ENCODE measurements at regions not wholly inside any gene's neighbourhood (a gene's known extent, or its start where the extent isn't known, plus 50 kb on each side); places are given as distances from the start of the nearest gene placed in this dataset.

DNA sequence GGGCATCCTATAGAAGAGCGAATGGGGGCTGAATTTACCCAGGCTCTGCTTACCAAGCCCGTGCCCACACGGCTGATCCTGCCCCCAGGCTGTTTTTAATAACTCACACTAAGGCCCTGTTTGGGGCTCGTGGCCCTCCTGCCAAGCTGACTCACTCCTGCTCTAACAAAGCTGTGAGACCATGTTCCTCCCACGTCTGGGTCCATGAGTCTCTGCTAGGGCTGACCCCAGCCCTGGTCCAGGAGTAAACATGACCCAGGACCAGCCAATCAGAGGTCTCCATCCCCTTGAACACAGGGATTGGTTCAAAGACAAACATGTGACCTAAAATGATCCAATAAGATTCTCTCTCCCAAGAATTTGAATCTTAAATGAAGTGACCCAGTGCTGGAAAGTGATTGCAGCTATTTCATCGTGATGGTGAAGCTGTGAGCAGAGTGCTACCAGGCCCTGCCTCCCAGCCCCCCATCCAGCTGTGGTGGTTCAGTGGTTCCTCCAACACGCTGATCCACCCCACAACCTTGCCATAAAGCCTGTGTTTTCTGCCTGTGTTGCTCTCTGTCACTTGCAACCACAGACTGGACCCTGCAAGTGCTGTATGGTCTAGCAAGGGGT lies 57.2 kb downstream of the C16orf82 start:
- DNase-seq (ENCODE audit: low read depth) = no peak

DNA sequence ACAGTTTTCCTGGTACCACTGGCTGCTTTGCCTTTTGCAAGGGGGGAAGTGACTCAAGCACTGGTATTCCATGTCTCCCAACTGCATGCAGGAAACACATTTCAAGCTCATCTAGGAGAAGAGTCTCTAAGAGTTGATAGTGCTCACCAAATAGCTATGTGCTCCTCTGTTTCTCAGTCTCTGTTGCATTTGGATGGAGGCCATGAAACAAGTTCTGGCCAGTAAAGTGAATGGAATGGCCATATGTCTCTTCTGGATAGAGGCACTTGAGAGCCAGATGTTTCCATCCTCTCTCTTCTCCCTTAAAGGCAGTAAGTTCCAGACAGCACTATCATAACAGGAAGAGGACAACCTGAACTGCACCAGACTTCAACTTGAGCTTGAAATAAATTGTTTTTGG lies 60.6 kb downstream of the C16orf82 start:
- peak; percentile 48 for DNase-seq (ENCODE audit: low read depth)

DNA sequence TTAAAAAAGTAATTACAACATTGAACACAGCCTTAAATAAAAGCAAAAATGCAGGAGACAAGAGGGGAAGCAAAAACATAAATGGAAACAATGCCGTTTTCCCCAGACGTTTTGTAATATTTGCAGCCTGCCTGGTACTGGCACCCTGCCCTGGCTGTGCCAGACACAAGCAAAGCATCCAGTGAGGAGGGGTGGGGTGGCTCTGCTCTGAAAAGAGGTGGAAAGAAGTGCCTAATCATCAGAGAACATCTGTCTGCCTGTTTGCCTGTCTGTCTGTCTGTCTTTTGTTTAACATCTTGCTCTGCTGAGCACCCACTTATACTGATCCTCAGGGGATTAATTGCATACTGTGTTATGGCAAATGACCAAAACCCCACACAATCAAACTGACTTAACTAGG lies 62.7 kb downstream of the C16orf82 start:
- DNase-seq (ENCODE audit: low read depth) = no peak

DNA sequence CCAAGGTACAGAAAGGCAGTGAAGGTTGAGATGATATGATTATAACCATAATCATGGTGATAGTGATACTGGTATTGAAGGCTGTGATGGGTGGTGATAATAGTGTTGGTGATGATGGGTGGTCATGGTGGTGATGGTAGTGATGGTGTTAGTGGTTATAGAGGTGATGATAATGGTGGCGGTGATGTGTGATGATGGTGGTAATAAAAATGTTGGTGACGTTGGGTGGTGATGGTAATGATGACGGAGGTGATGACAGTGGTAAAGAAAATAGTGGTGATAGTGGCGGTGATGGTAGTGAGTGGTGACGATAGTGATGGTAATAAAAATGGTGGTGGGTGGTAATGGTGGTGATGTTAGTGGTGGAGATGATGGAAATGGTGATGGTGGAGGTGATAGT lies 65.1 kb upstream of the KDM8 start:
- DNase-seq (ENCODE audit: low read depth) = no peak

DNA sequence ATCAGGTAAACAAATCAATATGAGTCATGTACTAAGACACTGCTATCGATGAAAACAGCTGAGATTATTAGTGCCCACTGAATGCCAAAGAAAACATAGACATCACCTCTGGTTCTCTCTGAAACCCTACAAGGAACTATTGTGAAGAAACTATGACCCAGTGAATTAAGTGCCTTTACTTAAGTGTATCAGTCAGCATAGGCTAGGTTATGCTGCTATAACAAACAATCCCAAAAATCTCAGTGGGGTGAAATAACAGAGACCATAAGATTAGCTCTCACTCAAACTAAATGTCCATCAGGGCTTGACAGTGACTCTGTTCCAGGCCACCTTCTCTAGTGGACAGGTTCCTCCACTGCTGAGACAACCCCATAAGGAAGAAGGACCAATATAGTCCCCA lies 57.7 kb upstream of the KDM8 start:
- DNase-seq (ENCODE audit: low read depth) = no peak

DNA sequence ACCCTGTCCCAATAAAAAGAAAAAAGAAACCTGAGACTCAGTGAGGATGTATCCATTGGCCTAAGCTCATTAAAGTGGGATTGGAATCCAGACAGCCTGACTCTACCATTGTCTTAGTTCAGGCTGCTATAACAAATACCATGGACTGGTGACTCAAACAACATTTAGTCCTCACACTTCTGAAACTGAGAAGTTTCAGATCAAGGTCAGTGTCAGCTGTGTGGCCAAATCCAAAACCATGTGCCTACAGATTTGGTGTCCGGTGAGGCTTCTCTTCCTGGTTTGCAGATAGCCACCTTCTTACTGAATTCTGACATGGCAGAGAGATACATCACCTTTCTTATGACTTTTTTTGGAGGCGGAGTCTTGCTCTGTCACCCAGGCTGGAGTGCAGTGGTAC lies 53.3 kb upstream of the KDM8 start:
- DNase-seq (ENCODE audit: low read depth) = no peak

DNA sequence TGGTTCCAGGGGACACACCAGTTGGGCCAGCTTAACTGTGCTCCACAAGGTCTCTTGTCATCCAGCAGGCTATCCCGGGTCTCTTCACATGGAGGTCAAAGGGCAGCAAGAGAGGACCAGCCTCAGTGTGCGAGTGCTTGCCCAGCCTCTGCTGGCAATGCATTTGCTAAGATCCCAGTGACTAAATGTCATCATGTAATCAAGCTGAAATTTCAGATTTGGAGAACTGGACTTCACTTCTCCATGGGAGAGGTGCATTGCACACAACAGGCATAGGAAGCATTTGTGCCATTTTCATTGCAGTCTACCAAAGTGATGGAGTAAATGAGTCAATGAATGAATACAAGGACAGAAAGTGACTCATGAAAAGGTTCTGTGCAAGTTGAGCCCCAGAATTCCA lies 51.2 kb upstream of the KDM8 start:
- no peak for DNase-seq (ENCODE audit: low read depth)

DNA sequence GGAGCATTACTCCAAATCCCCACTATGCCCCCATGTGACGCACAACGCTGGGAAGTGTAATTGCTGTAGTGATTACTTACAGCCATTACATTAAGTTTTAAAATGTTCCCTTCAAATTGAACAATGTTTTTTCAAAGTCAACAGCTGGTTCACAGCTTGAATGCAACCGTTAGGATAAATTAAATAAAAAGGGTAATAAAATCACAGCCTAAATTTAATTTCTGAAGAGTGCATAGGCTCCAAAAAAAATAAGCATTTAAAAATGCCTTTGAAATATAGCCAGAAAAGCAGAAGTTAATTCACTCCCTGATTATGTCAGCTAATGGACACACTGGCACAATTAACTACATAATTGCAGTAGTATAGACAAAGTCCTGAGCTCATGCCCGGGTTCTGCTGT lies 50.5 kb upstream of the KDM8 start:
- no peak for DNase-seq (ENCODE audit: low read depth)

Measured in HS-5 (cell line).